ENCODE measurements at regions not wholly inside any gene's neighbourhood (a gene's known extent, or its start where the extent isn't known, plus 50 kb on each side); places are given as distances from the start of the nearest gene placed in this dataset.

DNA sequence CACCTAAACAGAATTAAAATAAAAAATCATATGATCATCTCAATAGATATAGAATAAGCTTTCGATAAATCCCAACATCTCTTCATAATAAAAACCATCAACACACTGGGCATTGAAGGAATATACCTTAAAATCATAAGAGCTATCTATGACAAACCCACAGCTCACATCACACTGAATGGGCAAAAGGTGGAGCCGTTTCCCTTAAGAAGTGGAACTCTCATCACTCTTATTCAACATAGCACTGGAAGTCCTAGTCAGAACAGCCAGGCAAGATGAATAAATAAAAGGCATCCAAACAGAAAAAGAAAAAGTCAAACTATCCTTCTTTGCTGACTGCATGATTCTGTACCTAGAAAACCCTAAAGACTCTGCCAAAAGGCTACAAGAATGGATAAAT lies 510.3 kb downstream of the ZNF804A start:
- Histone ChIP-seq H3K36me3 (ENCODE audit: control insufficient read depth in 2 of 2, extremely low read depth in 1 of 2, insufficient read depth in 2 of 2, low read length in 2 of 2) (no peaks in the 10 kb centered on the region), H3K27ac (ENCODE audit: insufficient read depth, low read depth, low read length) (no peak overlapping the region), H4K20me1 (replicated peaks; ENCODE audit: control insufficient read depth, extremely low read depth, insufficient read depth, low read length) (no peaks in the 10 kb centered on the region), H3K9me1 (replicated peaks; ENCODE audit: control insufficient read depth, extremely low read depth, insufficient read depth, low read length) (no peaks in the 10 kb centered on the region), H3K4me2 (ENCODE audit: insufficient read depth, low read length) (no peak overlapping the region), H3K27me3 (ENCODE audit: control insufficient read depth in 2 of 2, insufficient read depth in 2 of 2, low read length in 2 of 2) (no peaks in the 10 kb centered on the region), H3K79me2 (ENCODE audit: control insufficient read depth, insufficient read depth, low read length) (no peaks in the 10 kb centered on the region), H3K4me3 (replicated peaks in 1 of 3; ENCODE audit: insufficient read depth in 1 of 3, low read depth in 1 of 3, low read length in 3 of 3) (no peak overlapping the region), H3K4me1 (ENCODE audit: control insufficient read depth, extremely low read depth, insufficient read depth, low read length) (no peaks in the 10 kb centered on the region), H3K9me3 (replicated peaks; ENCODE audit: control insufficient read depth, insufficient read depth, low read length) (peaks cover 1% of the 10 kb centered on the region), H2AFZ (ENCODE audit: low read depth, low read length) (no peak overlapping the region), H3K9ac (replicated peaks; ENCODE audit: extremely low read depth, insufficient read depth, low read length) (no peak overlapping the region)
- dilution Hi-C loops (cut with MboI; ENCODE audit: extremely low pct_ligation_motif_present, low sequenced_read_pairs) (no loop called here), intact Hi-C loops (cut with micrococcal nuclease) (no loop called here)
- no peak for DNase-seq (ENCODE audit: low read depth, low spot score)
- no peak for TF ChIP-seq EZH2 (IDR thresholded peaks at IDR 0.05; ENCODE audit: borderline replicate concordance, low read depth, low read length, severe bottlenecking)
- TF ChIP-seq POLR2AphosphoS5 (IDR thresholded peaks at IDR 0.05; ENCODE audit: insufficient read depth, low read depth, low read length): no peak
- TF ChIP-seq POLR2A (IDR thresholded peaks at IDR 0.05; ENCODE audit: low read depth, low read length): no peak
- TF ChIP-seq CTCF (IDR thresholded peaks at IDR 0.05; ENCODE audit: extremely low read depth in 1 of 2, insufficient read depth in 1 of 2, low read depth in 1 of 2, low read length in 2 of 2): no peak
- TF ChIP-seq GATA2 (IDR thresholded peaks at IDR 0.05; ENCODE audit: insufficient read depth, insufficient read length, low read depth, low read length): no peak
- TF ChIP-seq MAX (IDR thresholded peaks at IDR 0.05; ENCODE audit: insufficient read depth, insufficient read length): no peak
- no peak for TF ChIP-seq MYC (IDR thresholded peaks at IDR 0.05; ENCODE audit: low read depth, low read length)
- no peak for TF ChIP-seq FOS (IDR thresholded peaks at IDR 0.05; ENCODE audit: borderline replicate concordance, insufficient read depth, low read length)
- no peak for TF ChIP-seq JUN (IDR thresholded peaks at IDR 0.05; ENCODE audit: borderline replicate concordance, insufficient read depth, insufficient read length, low read depth)
- FAIRE-seq: no peak
- ChIA-PET CTCF (no interaction called here), POLR2A (no interaction called here)
- no TSS peak for BruUV-seq (replicated peaks)

Measured in endothelial cell of umbilical vein (primary cell).